Lower leg skin (tissue), 3 donors: ENCODE measurements at regions not wholly inside any gene's neighbourhood (a gene's known extent, or its start where the extent isn't known, plus 50 kb on each side); places are given as distances from the start of the nearest gene placed in this dataset.

Experiments used
- POLR2A ChIP-seq, 2 donors: fragments of 450-650 bp; IDR thresholded peaks; one replicate each; pipeline ENCODE4 v1.6.1; 2016 to 2017; ENCODE audit warnings: antibody characterized with exemption in 2 of 2, mild to moderate bottlenecking in 1 of 2, moderate library complexity in 1 of 2
- TF ChIP-seq, protein P1 (sequence below), 3 donors: fragments of 450-650 bp; IDR thresholded peaks; one replicate each; pipeline ENCODE4 v1.5.1; 2016; ENCODE audit warnings: antibody characterized with exemption in 3 of 3, mild to moderate bottlenecking in 3 of 3, moderate library complexity in 2 of 3

DNA sequence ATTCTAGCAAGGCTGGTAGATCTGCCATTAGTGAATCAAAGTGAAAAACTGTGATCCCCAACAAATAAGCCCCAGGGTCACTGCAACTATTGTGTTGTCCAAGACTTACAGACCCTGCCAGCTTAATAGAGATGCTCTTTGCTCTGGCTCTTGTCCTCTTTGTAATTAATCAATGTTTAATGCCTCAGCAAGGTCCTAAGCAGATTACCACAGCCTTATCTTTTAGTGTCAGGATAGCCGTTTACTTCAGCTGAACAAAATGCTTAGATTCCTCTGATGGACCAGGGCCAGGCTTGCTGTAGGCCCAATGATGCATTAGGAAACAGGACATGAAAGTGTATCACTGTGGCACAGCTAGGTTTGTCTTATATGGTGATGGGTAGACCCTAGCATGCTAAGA is 353.3 kb downstream of the HACE1 start:
- TF ChIP-seq, protein P1, sequence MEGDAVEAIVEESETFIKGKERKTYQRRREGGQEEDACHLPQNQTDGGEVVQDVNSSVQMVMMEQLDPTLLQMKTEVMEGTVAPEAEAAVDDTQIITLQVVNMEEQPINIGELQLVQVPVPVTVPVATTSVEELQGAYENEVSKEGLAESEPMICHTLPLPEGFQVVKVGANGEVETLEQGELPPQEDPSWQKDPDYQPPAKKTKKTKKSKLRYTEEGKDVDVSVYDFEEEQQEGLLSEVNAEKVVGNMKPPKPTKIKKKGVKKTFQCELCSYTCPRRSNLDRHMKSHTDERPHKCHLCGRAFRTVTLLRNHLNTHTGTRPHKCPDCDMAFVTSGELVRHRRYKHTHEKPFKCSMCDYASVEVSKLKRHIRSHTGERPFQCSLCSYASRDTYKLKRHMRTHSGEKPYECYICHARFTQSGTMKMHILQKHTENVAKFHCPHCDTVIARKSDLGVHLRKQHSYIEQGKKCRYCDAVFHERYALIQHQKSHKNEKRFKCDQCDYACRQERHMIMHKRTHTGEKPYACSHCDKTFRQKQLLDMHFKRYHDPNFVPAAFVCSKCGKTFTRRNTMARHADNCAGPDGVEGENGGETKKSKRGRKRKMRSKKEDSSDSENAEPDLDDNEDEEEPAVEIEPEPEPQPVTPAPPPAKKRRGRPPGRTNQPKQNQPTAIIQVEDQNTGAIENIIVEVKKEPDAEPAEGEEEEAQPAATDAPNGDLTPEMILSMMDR (IDR thresholded peaks at IDR 0.05), result no peak
- no peak for TF ChIP-seq POLR2A (IDR thresholded peaks at IDR 0.05)
